GM19438 (cell line): ENCODE measurements at regions not wholly inside any gene's neighbourhood (a gene's known extent, or its start where the extent isn't known, plus 50 kb on each side); places are given as distances from the start of the nearest gene placed in this dataset.

ENCODE experiments used
- ATAC-seq: cut with Tn5 transposase; IDR thresholded peaks from one replicate; pipeline ENCODE4 v1.9.1; 2021; ENCODE audit warnings: low read depth; ENCODE audit not compliant: unreplicated experiment

GRCh38 chr10:131657318-131657984 is 243.4 kb upstream of the PPP2R2D start:
- no peak for ATAC-seq

- no peak for ATAC-seq
Measured at GRCh38 chr10:131657985-131658330, 242.8 kb upstream of the PPP2R2D start.

- ATAC-seq, result no peak
Measured at GRCh38 chr10:131658476-131659110, 242.2 kb upstream of the PPP2R2D start.

GRCh38 chr10:131660427-131660826 is 240.4 kb upstream of the PPP2R2D start:
- ATAC-seq, result no peak

GRCh38 chr10:131662851-131663250 is 238.0 kb upstream of the PPP2R2D start:
- no peak for ATAC-seq

- no peak for ATAC-seq
Measured at GRCh38 chr10:131663351-131663750, 237.5 kb upstream of the PPP2R2D start.

GRCh38 chr10:131666091-131666490 is 234.7 kb upstream of the PPP2R2D start:
- ATAC-seq, result no peak

GRCh38 chr10:131667047-131667446 is 233.8 kb upstream of the PPP2R2D start:
- no peak for ATAC-seq

- ATAC-seq, result no peak
Measured at GRCh38 chr10:131667561-131667960, 233.2 kb upstream of the PPP2R2D start.

GRCh38 chr10:131668903-131669302 is 231.9 kb upstream of the PPP2R2D start:
- no peak for ATAC-seq

GRCh38 chr10:131669838-131670237 is 231.0 kb upstream of the PPP2R2D start:
- no peak for ATAC-seq

GRCh38 chr10:131670341-131670740 is 230.5 kb upstream of the PPP2R2D start:
- ATAC-seq, result no peak

- no peak for ATAC-seq
Measured at GRCh38 chr10:131673396-131673795, 227.4 kb upstream of the PPP2R2D start.

- ATAC-seq, result no peak
Measured at GRCh38 chr10:131674130-131674529, 226.7 kb upstream of the PPP2R2D start.

- no peak for ATAC-seq
Measured at GRCh38 chr10:131675104-131675503, 225.7 kb upstream of the PPP2R2D start.

- ATAC-seq, result no peak
Measured at GRCh38 chr10:131676046-131676799, 224.6 kb upstream of the PPP2R2D start.

- no peak for ATAC-seq
Measured at GRCh38 chr10:131676800-131677421, 223.9 kb upstream of the PPP2R2D start.

GRCh38 chr10:131677671-131678070 is 223.1 kb upstream of the PPP2R2D start:
- no peak for ATAC-seq

- no peak for ATAC-seq
Measured at GRCh38 chr10:131678171-131678570, 222.6 kb upstream of the PPP2R2D start.

GRCh38 chr10:131678613-131679012 is 222.2 kb upstream of the PPP2R2D start:
- ATAC-seq, result no peak

- no peak for ATAC-seq
Measured at GRCh38 chr10:131679926-131680325, 220.9 kb upstream of the PPP2R2D start.
